HEK293 (cell line): ENCODE measurements at regions not wholly inside any gene's neighbourhood (a gene's known extent, or its start where the extent isn't known, plus 50 kb on each side); places are given as distances from the start of the nearest gene placed in this dataset.

Source experiments
- CTCF ChIA-PET: fragments of 350-600 bp; formaldehyde crosslinking; extraction: SDS; loops from one replicate; lab custom pipeline; 2021; ENCODE audit warnings: antibody characterized with exemption; lab: Yijun Ruan, JAX
- POLR2A ChIA-PET: fragments of 300-600 bp; formaldehyde crosslinking; extraction: SDS; loops from one replicate; lab custom pipeline; 2020; ENCODE audit warnings: antibody characterized with exemption, inconsistent platforms; lab: Yijun Ruan, JAX
- H3K27ac ChIP-seq: fragments of 200-500 bp; sonication (Bioruptor generic); 2 replicates; pipeline ENCODE4 v1.5.1; 2014; ENCODE audit warnings: low read depth, low read length, control low read depth, inconsistent platforms; ENCODE audit errors: extremely low read depth
- H3K36me3 ChIP-seq, 2 experiments: fragments of 200-500 bp in 1 of 2; sonication (Bioruptor generic) in 1 of 2; 1 replicate in 1 of 2; 2 replicates in 1 of 2; pipeline ENCODE4 v1.5.1; 2014 to 2017; ENCODE audit warnings: inconsistent platforms in 2 of 2, low read length in 2 of 2; ENCODE audit not compliant: control insufficient read depth in 2 of 2, insufficient read depth in 1 of 2
- H3K4me1 ChIP-seq: fragments of 200-500 bp; sonication (Bioruptor generic); 2 replicates; pipeline ENCODE4 v1.5.1; 2014; ENCODE audit warnings: mild to moderate bottlenecking, low read length, inconsistent platforms; ENCODE audit not compliant: control insufficient read depth, insufficient read depth
- H3K4me3 ChIP-seq: 2 replicates; pipeline ENCODE4 v1.5.1; 2011; ENCODE audit warnings: low read depth, mild to moderate bottlenecking, control low read depth, low read length, moderate library complexity
- H3K9me3 ChIP-seq: fragments of 200-500 bp; sonication (Bioruptor generic); 2 replicates; pipeline ENCODE4 v1.5.1; 2014; ENCODE audit warnings: low read depth, low read length, inconsistent platforms; ENCODE audit not compliant: control insufficient read depth, insufficient read depth
- GLIS2 ChIP-seq: fragments of 450-650 bp; formaldehyde crosslinking; IDR thresholded peaks from 2 replicates; pipeline ENCODE4 v1.5.1; 2016; ENCODE audit warnings: missing biosample characterization, missing genetic modification characterization
- MYNN ChIP-seq: fragments of 450-650 bp; formaldehyde crosslinking; IDR thresholded peaks from 2 replicates; pipeline ENCODE4 v1.5.1; 2016; ENCODE audit warnings: missing biosample characterization, missing genetic modification characterization, borderline replicate concordance
- SCRT1 ChIP-seq: fragments of 450-650 bp; formaldehyde crosslinking; IDR thresholded peaks from 2 replicates; pipeline ENCODE4 v1.5.1; 2016; ENCODE audit warnings: missing biosample characterization, missing genetic modification characterization, borderline replicate concordance
- SP3 ChIP-seq: fragments of 450-650 bp; formaldehyde crosslinking; IDR thresholded peaks from 2 replicates; pipeline ENCODE4 v1.5.1; 2016; ENCODE audit warnings: missing biosample characterization, missing genetic modification characterization
- ZBTB1 ChIP-seq: fragments of 450-650 bp; formaldehyde crosslinking; IDR thresholded peaks from 2 replicates; pipeline ENCODE4 v1.5.1; 2016; ENCODE audit warnings: missing biosample characterization, missing genetic modification characterization
- ZNF132 ChIP-seq: fragments of 450-650 bp; formaldehyde crosslinking; IDR thresholded peaks from 2 replicates; pipeline ENCODE4 v1.5.1; 2017; ENCODE audit warnings: missing biosample characterization, missing genetic modification characterization, borderline replicate concordance
- ZNF155 ChIP-seq: fragments of 450-650 bp; formaldehyde crosslinking; IDR thresholded peaks from 2 replicates; pipeline ENCODE4 v1.5.1; 2016; ENCODE audit warnings: missing biosample characterization, missing genetic modification characterization
- ZNF169 ChIP-seq: fragments of 450-650 bp; formaldehyde crosslinking; IDR thresholded peaks from 2 replicates; pipeline ENCODE4 v1.5.1; 2016; ENCODE audit warnings: missing biosample characterization, missing genetic modification characterization
- ZNF174 ChIP-seq: fragments of 450-650 bp; formaldehyde crosslinking; IDR thresholded peaks from 2 replicates; pipeline ENCODE4 v1.5.0; 2017; ENCODE audit warnings: missing biosample characterization, mild to moderate bottlenecking, missing genetic modification characterization
- ZNF2 ChIP-seq: fragments of 450-650 bp; formaldehyde crosslinking; IDR thresholded peaks from 2 replicates; pipeline ENCODE4 v1.5.1; 2016; ENCODE audit warnings: missing biosample characterization, missing genetic modification characterization
- ZNF221 ChIP-seq: fragments of 450-650 bp; formaldehyde crosslinking; IDR thresholded peaks from 2 replicates; pipeline ENCODE4 v1.5.1; 2017; ENCODE audit warnings: missing biosample characterization, missing genetic modification characterization, borderline replicate concordance
- ZNF311 ChIP-seq: fragments of 450-650 bp; formaldehyde crosslinking; IDR thresholded peaks from 2 replicates; pipeline ENCODE4 v1.5.1; 2017; ENCODE audit warnings: missing biosample characterization, missing genetic modification characterization, borderline replicate concordance
- ZNF324 ChIP-seq: fragments of 450-650 bp; formaldehyde crosslinking; IDR thresholded peaks from 2 replicates; pipeline ENCODE4 v1.5.1; 2016; ENCODE audit warnings: missing biosample characterization, missing genetic modification characterization
- ZNF335 ChIP-seq: fragments of 450-650 bp; formaldehyde crosslinking; conservative IDR thresholded peaks from 2 replicates; pipeline ENCODE4 v1.5.1; 2016; ENCODE audit warnings: missing biosample characterization, missing genetic modification characterization
- ZNF423 ChIP-seq: fragments of 450-650 bp; formaldehyde crosslinking; IDR thresholded peaks from 2 replicates; pipeline ENCODE4 v1.5.1; 2016; ENCODE audit warnings: missing biosample characterization, missing genetic modification characterization
- ZNF548 ChIP-seq: fragments of 450-650 bp; formaldehyde crosslinking; IDR thresholded peaks from 2 replicates; pipeline ENCODE4 v1.5.1; 2016; ENCODE audit warnings: missing biosample characterization, missing genetic modification characterization
- ZNF558 ChIP-seq: fragments of 450-650 bp; formaldehyde crosslinking; IDR thresholded peaks from 2 replicates; pipeline ENCODE4 v1.5.1; 2016; ENCODE audit warnings: missing biosample characterization, missing genetic modification characterization
- ZNF747 ChIP-seq: fragments of 450-650 bp; formaldehyde crosslinking; IDR thresholded peaks from 2 replicates; pipeline ENCODE4 v1.5.1; 2016; ENCODE audit warnings: missing biosample characterization, missing genetic modification characterization
- TF ChIP-seq, protein P1 (sequence below): fragments of 450-650 bp; formaldehyde crosslinking; IDR thresholded peaks from 2 replicates; pipeline ENCODE4 v1.5.1; 2016; ENCODE audit warnings: missing biosample characterization, missing genetic modification characterization
- TF ChIP-seq, protein P2 (sequence below): fragments of 450-650 bp; formaldehyde crosslinking; IDR thresholded peaks from 2 replicates; pipeline ENCODE4 v1.5.1; 2016; ENCODE audit warnings: missing biosample characterization, missing genetic modification characterization
- TF ChIP-seq, protein P3 (sequence below): fragments of 450-650 bp; formaldehyde crosslinking; IDR thresholded peaks from 2 replicates; pipeline ENCODE4 v1.5.1; 2016; ENCODE audit warnings: missing biosample characterization, missing genetic modification characterization
- TF ChIP-seq, protein P4 (sequence below): fragments of 450-650 bp; formaldehyde crosslinking; IDR thresholded peaks from 2 replicates; pipeline ENCODE4 v1.5.1; 2016; ENCODE audit warnings: missing biosample characterization, missing genetic modification characterization
- TF ChIP-seq, protein P5 (sequence below): fragments of 450-650 bp; formaldehyde crosslinking; IDR thresholded peaks from 2 replicates; pipeline ENCODE4 v1.5.1; 2017; ENCODE audit warnings: missing biosample characterization, missing genetic modification characterization

DNA sequence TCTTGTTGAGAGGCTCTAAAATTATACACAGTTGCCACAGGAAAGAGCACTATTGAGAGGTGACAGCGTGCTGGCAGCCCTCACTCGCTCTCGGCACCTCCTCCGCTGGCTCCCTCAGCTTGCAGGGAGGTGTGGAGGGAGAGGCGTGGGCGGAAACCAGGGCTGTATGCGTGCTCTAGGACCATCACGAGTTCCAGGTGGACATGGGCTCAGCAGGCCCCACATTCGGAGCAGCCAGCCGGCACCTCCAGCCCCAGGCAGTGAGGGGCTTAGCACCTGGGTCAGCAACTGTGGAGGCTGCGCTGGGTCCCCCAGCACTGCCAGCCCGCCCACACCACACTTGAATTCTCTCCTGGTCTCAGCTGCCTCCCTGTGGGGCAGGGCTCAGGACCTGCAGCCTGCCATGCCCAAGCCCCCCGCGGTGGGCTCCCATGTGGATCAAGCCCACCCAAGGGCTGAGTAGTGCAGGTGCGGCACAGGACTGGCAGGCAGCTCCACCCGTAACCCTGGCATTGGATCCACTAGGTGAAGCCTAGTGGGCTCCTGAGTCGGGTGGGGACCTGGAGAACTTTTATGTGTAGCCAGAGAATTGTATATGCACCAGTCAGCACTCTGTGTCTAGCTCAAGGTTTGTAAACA, 460.6 kb upstream of the ALCAM start:
- TF ChIP-seq SP3 (tag by site-specific recombination) (no peak), ZBTB1 (tag by site-specific recombination) (no peak), ZNF169 (tag by site-specific recombination) (no peak), ZNF423 (no peak), GLIS2 (tag by site-specific recombination) (no peak), ZNF747 (tag by site-specific recombination) (no peak), ZNF132 (tag by site-specific recombination) (no peak)
- Histone ChIP-seq H3K27ac (no peak overlapping the region), H3K36me3 (no peaks in the 10 kb centered on the region)

DNA sequence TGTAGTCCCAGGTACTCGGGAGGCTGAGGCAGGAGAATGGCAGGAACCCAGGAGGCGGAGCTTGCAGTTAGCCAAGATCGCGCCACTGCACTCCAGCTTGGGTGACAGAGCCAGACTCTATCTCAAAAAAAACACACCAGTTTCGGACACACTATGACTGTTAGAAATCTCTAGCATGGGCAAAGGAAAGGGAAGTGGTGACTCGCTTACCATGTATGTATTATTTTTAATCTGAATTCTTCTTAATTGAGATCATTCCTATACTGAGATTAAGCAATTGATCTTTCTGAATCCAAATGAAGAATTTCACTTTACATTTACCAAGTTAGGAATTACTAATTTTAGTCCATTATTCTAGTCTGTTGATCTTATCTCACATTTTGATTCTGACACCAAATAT, 459.2 kb upstream of the ALCAM start:
- no peaks in the 10 kb centered on the region for H3K9me3 ChIP-seq
- H3K4me3 ChIP-seq: no peak overlapping the region
- POLR2A ChIA-PET: no interaction called here
- CTCF ChIA-PET: no interaction called here
- H3K27ac ChIP-seq: no peak overlapping the region
- H3K36me3 ChIP-seq: no peaks in the 10 kb centered on the region
- TF ChIP-seq, protein P1, sequence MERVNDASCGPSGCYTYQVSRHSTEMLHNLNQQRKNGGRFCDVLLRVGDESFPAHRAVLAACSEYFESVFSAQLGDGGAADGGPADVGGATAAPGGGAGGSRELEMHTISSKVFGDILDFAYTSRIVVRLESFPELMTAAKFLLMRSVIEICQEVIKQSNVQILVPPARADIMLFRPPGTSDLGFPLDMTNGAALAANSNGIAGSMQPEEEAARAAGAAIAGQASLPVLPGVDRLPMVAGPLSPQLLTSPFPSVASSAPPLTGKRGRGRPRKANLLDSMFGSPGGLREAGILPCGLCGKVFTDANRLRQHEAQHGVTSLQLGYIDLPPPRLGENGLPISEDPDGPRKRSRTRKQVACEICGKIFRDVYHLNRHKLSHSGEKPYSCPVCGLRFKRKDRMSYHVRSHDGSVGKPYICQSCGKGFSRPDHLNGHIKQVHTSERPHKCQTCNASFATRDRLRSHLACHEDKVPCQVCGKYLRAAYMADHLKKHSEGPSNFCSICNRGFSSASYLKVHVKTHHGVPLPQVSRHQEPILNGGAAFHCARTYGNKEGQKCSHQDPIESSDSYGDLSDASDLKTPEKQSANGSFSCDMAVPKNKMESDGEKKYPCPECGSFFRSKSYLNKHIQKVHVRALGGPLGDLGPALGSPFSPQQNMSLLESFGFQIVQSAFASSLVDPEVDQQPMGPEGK (tag by site-specific recombination): no peak
- no peak for TF ChIP-seq ZNF335
- TF ChIP-seq, protein P2, sequence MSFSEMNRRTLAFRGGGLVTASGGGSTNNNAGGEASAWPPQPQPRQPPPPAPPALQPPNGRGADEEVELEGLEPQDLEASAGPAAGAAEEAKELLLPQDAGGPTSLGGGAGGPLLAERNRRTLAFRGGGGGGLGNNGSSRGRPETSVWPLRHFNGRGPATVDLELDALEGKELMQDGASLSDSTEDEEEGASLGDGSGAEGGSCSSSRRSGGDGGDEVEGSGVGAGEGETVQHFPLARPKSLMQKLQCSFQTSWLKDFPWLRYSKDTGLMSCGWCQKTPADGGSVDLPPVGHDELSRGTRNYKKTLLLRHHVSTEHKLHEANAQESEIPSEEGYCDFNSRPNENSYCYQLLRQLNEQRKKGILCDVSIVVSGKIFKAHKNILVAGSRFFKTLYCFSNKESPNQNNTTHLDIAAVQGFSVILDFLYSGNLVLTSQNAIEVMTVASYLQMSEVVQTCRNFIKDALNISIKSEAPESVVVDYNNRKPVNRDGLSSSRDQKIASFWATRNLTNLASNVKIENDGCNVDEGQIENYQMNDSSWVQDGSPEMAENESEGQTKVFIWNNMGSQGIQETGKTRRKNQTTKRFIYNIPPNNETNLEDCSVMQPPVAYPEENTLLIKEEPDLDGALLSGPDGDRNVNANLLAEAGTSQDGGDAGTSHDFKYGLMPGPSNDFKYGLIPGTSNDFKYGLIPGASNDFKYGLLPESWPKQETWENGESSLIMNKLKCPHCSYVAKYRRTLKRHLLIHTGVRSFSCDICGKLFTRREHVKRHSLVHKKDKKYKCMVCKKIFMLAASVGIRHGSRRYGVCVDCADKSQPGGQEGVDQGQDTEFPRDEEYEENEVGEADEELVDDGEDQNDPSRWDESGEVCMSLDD (tag by site-specific recombination): no peak
- no peak for TF ChIP-seq ZNF558 (tag by site-specific recombination)
- TF ChIP-seq ZNF155 (tag by site-specific recombination): no peak
- TF ChIP-seq, protein P3, sequence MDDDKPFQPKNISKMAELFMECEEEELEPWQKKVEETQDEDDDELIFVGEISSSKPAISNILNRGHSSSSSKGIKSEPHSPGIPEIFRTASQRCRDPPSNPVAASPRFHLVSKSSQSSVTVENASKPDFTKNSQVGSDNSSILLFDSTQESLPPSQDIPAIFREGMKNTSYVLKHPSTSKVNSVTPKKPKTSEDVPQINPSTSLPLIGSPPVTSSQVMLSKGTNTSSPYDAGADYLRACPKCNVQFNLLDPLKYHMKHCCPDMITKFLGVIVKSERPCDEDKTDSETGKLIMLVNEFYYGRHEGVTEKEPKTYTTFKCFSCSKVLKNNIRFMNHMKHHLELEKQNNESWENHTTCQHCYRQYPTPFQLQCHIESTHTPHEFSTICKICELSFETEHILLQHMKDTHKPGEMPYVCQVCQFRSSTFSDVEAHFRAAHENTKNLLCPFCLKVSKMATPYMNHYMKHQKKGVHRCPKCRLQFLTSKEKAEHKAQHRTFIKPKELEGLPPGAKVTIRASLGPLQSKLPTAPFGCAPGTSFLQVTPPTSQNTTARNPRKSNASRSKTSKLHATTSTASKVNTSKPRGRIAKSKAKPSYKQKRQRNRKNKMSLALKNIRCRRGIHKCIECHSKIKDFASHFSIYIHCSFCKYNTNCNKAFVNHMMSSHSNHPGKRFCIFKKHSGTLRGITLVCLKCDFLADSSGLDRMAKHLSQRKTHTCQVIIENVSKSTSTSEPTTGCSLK: no peak
- no peak for TF ChIP-seq ZNF324
- H3K4me1 ChIP-seq: no peaks in the 10 kb centered on the region

More for the DNA sequence above, 460.6 kb upstream of the ALCAM start:
- Histone ChIP-seq H3K4me1 (no peaks in the 10 kb centered on the region), H3K4me3 (no peak overlapping the region), H3K9me3 (no peaks in the 10 kb centered on the region)
- CTCF ChIA-PET: no interaction called here
- POLR2A ChIA-PET: no interaction called here

DNA sequence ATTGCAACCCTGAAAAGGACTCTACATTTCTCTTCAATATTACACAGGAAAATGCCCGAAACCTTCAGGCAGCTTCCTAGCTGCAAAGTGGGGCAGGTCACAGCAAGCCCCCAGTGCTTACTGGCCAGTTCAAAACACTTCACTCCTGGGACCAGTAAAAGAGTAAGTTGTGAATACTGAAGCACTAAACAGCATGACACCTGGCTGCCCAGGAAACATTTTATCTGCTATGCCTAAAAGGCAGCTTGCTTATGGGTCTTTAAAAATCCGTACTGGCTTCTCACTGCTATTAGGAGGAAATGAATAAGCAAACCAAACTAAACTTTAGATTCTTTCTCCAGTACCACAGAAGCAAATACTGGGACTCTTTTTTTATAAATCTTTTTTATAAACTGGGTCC, 457.9 kb upstream of the ALCAM start:
- H3K4me3 ChIP-seq: no peak overlapping the region
- H3K4me1 ChIP-seq: no peaks in the 10 kb centered on the region
- ChIA-PET POLR2A (no interaction called here), CTCF (interaction anchor here (0.6 kb wide), 1 partner anchor 1802 kb away, joined by 4 read pairs; no protein-coding TSS in a partner anchor)
- no peak overlapping the region for H3K27ac ChIP-seq
- no peaks in the 10 kb centered on the region for H3K36me3 ChIP-seq
- no peaks in the 10 kb centered on the region for H3K9me3 ChIP-seq
- TF ChIP-seq ZNF2 (no peak), ZNF174 (tag by site-specific recombination) (no peak), ZNF221 (tag by site-specific recombination) (no peak), ZNF548 (tag by site-specific recombination) (no peak), MYNN (tag by site-specific recombination) (no peak), ZNF311 (no peak), SCRT1 (tag by site-specific recombination) (no peak)
- TF ChIP-seq, protein P4, sequence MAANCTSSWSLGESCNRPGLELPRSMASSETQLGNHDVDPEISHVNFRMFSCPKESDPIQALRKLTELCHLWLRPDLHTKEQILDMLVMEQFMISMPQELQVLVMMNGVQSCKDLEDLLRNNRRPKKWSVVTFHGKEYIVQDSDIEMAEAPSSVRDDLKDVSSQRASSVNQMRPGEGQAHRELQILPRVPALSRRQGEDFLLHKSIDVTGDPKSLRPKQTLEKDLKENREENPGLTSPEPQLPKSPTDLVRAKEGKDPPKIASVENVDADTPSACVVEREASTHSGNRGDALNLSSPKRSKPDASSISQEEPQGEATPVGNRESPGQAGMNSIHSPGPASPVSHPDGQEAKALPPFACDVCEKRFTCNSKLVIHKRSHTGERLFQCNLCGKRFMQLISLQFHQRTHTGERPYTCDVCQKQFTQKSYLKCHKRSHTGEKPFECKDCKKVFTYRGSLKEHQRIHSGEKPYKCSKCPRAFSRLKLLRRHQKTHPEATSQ (tag by site-specific recombination): no peak
- TF ChIP-seq, protein P5, sequence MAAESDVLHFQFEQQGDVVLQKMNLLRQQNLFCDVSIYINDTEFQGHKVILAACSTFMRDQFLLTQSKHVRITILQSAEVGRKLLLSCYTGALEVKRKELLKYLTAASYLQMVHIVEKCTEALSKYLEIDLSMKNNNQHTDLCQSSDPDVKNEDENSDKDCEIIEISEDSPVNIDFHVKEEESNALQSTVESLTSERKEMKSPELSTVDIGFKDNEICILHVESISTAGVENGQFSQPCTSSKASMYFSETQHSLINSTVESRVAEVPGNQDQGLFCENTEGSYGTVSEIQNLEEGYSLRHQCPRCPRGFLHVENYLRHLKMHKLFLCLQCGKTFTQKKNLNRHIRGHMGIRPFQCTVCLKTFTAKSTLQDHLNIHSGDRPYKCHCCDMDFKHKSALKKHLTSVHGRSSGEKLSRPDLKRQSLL (tag by site-specific recombination): no peak
